Thyroid gland (tissue), 4 donors: ENCODE measurements at regions not wholly inside any gene's neighbourhood (a gene's known extent, or its start where the extent isn't known, plus 50 kb on each side); places are given as distances from the start of the nearest gene placed in this dataset.

ENCODE experiments used
- DNase-seq, 2 donors: peaks; one replicate each; pipeline ENCODE4 v3.0.0-alpha.2; 2019
- H3K27ac ChIP-seq, 3 donors: fragments of 200-600 bp; sonication (generic); 1 replicate in 2 of 3; 2 replicates in 1 of 3; pipeline ENCODE4 v1.5.1; 2016 to 2019; ENCODE audit warnings: mild to moderate bottlenecking in 1 of 3, moderate library complexity in 1 of 3
- H3K27me3 ChIP-seq: fragments of 200-600 bp; sonication (generic); one replicate; pipeline ENCODE4 v1.5.1; 2019
- H3K36me3 ChIP-seq, 2 donors: fragments of 200-600 bp; sonication (generic); one replicate each; pipeline ENCODE4 v1.5.1; 2016 to 2019
- H3K4me1 ChIP-seq, 2 donors: fragments of 200-600 bp; sonication (generic); one replicate each; pipeline ENCODE4 v1.5.1; 2017 to 2019
- H3K4me3 ChIP-seq, 3 donors: fragments of 200-600 bp; sonication (generic); replicated peaks in 1 of 3; 1 replicate in 2 of 3; 2 replicates in 1 of 3; pipeline ENCODE4 v1.5.1; 2016; ENCODE audit warnings: mild to moderate bottlenecking in 1 of 3
- H3K9me3 ChIP-seq: fragments of 200-600 bp; sonication (generic); one replicate; pipeline ENCODE4 v1.5.1; 2017
- POLR2A ChIP-seq, 2 donors: fragments of 450-650 bp; IDR thresholded peaks; one replicate each; pipeline ENCODE4 v1.6.1; 2017; ENCODE audit warnings: antibody characterized with exemption in 2 of 2, mild to moderate bottlenecking in 2 of 2, moderate library complexity in 1 of 2
- WGBS, 2 donors: methylation state at CpG; one replicate each; pipeline ENCODE4 v1.1.5; 2017; 5-methylcytosine and 5-hydroxymethylcytosine counted together
- intact Hi-C: fragments of 100-400 bp; cut with DNase I; formaldehyde crosslinking; loops from one replicate; pipeline ENCODE4 v1.15.1; 2023
- TF ChIP-seq, protein P1 (sequence below), 6 experiments: fragments of 200-600 bp in 3 of 6; fragments of 450-650 bp in 3 of 6; sonication (generic) in 3 of 6; IDR thresholded peaks; one replicate each; pipeline ENCODE4 v1.5.1; 2016 to 2019; ENCODE audit warnings: antibody characterized with exemption in 6 of 6, mild to moderate bottlenecking in 2 of 6, inconsistent platforms in 1 of 6, moderate library complexity in 1 of 6

DNA sequence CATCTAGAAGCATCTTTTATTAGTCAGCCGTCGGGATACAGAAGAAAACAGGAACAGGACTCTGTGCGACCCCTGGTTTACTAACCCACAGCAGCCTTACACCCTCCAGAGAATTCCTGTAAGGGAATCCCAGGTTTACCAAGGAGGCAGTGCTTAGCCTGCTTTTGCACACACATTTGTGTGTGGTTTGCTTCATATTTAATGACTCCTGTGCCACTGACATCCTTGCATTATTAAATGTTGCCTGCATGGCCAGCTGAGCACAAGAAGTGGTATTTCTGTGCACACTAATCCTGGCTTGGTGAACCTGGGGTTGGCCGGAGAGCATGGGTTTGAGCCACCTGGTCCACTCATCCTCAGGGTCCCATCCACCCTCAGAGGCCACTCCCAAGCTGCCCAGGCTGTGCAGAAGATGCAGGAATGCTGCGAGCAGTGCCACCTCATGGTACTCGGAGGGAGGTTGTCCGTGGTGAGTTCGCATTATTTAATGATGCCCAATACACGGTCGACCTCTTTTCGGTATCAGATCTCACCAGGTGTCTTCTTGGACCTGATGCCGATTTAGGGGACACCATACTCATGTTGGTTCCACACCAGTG, 152.4 kb upstream of the RTL1 start:
- Histone ChIP-seq H3K4me3 (no peak overlapping the region), H3K4me1 (no peaks in the 10 kb centered on the region), H3K36me3 (no peaks in the 10 kb centered on the region), H3K27me3 (no peaks in the 10 kb centered on the region), H3K9me3 (no peaks in the 10 kb centered on the region), H3K27ac (no peak overlapping the region)
- TF ChIP-seq POLR2A (IDR thresholded peaks at IDR 0.05) = no peak
- TF ChIP-seq, protein P1, sequence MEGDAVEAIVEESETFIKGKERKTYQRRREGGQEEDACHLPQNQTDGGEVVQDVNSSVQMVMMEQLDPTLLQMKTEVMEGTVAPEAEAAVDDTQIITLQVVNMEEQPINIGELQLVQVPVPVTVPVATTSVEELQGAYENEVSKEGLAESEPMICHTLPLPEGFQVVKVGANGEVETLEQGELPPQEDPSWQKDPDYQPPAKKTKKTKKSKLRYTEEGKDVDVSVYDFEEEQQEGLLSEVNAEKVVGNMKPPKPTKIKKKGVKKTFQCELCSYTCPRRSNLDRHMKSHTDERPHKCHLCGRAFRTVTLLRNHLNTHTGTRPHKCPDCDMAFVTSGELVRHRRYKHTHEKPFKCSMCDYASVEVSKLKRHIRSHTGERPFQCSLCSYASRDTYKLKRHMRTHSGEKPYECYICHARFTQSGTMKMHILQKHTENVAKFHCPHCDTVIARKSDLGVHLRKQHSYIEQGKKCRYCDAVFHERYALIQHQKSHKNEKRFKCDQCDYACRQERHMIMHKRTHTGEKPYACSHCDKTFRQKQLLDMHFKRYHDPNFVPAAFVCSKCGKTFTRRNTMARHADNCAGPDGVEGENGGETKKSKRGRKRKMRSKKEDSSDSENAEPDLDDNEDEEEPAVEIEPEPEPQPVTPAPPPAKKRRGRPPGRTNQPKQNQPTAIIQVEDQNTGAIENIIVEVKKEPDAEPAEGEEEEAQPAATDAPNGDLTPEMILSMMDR (IDR thresholded peaks at IDR 0.05) = no peak
- no peak for DNase-seq
- intact Hi-C loops = no loop called here
- 94 to 95% methylated on average over 12 of the region's 12 CpGs for WGBS, 2 donors

DNA sequence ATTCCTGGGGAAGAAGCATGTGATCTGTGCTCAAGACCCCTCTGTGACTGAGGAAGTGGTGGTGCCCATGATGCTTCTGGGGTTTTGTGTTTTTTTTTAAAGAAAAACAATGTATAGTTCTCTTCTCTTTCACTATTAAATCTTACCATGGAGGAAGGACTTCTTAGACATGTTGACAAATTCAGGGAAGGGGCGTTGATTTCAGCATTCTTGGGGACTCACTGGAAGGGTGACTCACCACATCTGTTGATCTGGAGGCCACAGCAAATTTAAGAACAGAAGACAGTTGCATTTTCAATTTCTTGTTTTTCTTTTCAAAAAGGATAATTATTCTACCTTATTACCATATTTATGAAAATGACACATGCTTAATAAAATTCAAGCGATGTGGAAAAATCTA, 152.9 kb upstream of the RTL1 start:
- no peaks in the 10 kb centered on the region for H3K9me3 ChIP-seq
- H3K36me3 ChIP-seq = no peaks in the 10 kb centered on the region
- H3K27ac ChIP-seq = no peak overlapping the region
- no peaks in the 10 kb centered on the region for H3K4me1 ChIP-seq
- no peak overlapping the region for H3K4me3 ChIP-seq
- 92% methylated on average over 2 of the region's 2 CpGs for WGBS, 2 donors
- TF ChIP-seq POLR2A (IDR thresholded peaks at IDR 0.05) = no peak
- TF ChIP-seq, protein P1 (IDR thresholded peaks at IDR 0.05) = no peak
- no peaks in the 10 kb centered on the region for H3K27me3 ChIP-seq
- no peak for DNase-seq
- intact Hi-C loops = no loop called here

DNA sequence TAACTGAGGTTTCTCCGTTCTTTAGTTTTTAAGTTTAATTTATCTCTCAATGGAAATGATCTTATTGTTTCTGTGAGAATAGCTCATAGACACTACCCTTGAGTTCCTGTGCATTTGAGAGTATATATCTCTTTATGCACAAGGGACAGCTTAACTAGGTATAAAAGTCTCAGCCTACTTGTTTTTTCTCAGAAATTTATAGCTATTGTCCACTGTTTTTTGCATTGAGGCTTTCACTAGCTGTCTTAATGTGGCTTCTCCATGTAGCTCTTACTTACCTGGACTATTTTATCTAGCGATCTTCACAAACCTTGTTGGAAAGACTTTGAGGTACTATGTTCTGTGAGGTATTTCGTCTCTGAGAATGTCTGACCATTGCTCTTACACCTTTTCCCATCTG, 153.9 kb upstream of the RTL1 start:
- Histone ChIP-seq H3K4me3 (no peak overlapping the region), H3K4me1 (no peaks in the 10 kb centered on the region), H3K9me3 (no peaks in the 10 kb centered on the region), H3K27me3 (no peaks in the 10 kb centered on the region), H3K27ac (no peak overlapping the region), H3K36me3 (no peaks in the 10 kb centered on the region)
- WGBS, 2 donors = 95% methylated on average over 3 of the region's 3 CpGs
- intact Hi-C loops = no loop called here
- TF ChIP-seq, protein P1 (IDR thresholded peaks at IDR 0.05) = no peak
- no peak for TF ChIP-seq POLR2A (IDR thresholded peaks at IDR 0.05)
- no peak for DNase-seq

DNA sequence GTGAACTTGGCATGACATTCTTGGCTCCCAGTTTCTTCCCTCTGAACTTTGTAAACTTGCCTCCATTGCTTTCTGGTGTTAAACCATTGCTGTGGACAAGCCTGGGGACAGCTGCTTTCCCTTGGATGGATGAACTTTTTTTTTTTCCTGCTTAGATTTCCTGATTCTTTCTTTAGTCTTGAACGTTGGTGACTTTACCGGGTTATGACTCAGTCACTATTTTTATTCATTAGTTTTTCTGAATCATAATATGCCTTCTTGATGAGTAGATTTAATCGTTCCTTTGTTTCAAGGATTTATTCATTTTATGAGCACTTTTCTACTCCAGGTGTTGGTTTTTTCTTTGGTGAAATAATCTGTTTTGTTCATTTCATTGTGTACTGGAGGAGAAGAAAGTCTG, 155.0 kb upstream of the RTL1 start:
- 73% methylated on average over 3 of the region's 3 CpGs for WGBS, 2 donors
- intact Hi-C loops = no loop called here
- Histone ChIP-seq H3K36me3 (no peaks in the 10 kb centered on the region), H3K4me1 (no peaks in the 10 kb centered on the region), H3K27me3 (no peaks in the 10 kb centered on the region), H3K9me3 (no peaks in the 10 kb centered on the region), H3K27ac (no peak overlapping the region), H3K4me3 (no peak overlapping the region)
- TF ChIP-seq, protein P1 (IDR thresholded peaks at IDR 0.05) = no peak
- TF ChIP-seq POLR2A (IDR thresholded peaks at IDR 0.05) = no peak
- DNase-seq = no peak

DNA sequence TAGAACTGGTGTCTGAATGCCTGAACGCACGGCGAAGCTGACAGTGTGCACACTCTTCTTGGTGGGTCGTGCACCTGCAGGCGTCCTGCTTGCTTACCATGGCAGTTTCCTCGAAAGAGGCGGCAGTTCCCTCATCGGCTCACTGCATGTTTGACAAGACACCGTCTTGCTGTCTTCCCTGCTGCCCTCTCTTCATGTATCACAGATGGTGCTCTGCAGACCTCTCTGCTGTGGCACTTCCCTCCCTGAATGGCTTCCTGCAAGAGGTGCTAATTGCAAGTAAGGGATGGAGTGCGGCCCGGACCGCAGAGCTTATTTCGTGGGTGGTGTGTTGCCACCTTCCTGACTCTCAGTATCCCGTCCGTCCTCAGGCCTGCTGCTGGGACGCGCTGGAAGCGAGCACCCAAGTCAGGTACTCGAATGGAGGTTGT, 156.7 kb upstream of the RTL1 start:
- no peak for TF ChIP-seq POLR2A (IDR thresholded peaks at IDR 0.05)
- TF ChIP-seq, protein P1 (IDR thresholded peaks at IDR 0.05) = no peak
- no peaks in the 10 kb centered on the region for H3K27me3 ChIP-seq
- H3K4me1 ChIP-seq = no peaks in the 10 kb centered on the region
- no peak for DNase-seq
- H3K36me3 ChIP-seq = no peaks in the 10 kb centered on the region
- WGBS, 2 donors = 94 to 96% methylated on average over 19 of the region's 19 CpGs
- H3K27ac ChIP-seq = no peak overlapping the region
- no peaks in the 10 kb centered on the region for H3K9me3 ChIP-seq
- intact Hi-C loops = no loop called here
- H3K4me3 ChIP-seq = no peak overlapping the region
